ENCODE measurements at regions not wholly inside any gene's neighbourhood (a gene's known extent, or its start where the extent isn't known, plus 50 kb on each side); places are given as distances from the start of the nearest gene placed in this dataset.

- H4K91ac ChIP-seq (ENCODE audit: insufficient read depth, low read depth, low read length), result no peak overlapping the region
- no peak overlapping the region for H3K14ac ChIP-seq (replicated peaks; ENCODE audit: low read depth, low read length)
- ATAC-seq (ENCODE audit: low read depth), result no peak
- ChIA-PET CTCF (no interaction called here), POLR2A (ENCODE audit: unreplicated experiment) (no interaction called here)
- peaks cover 54% of the 10 kb centered on the region for H3K9me3 ChIP-seq (ENCODE audit: control insufficient read depth, insufficient read depth, low read length)
- H3K36me3 ChIP-seq (ENCODE audit: control insufficient read depth, insufficient read depth, low read length), result no peaks in the 10 kb centered on the region
- no peak overlapping the region for H3K27ac ChIP-seq (ENCODE audit: insufficient read depth, low read length)
- H3K27me3 ChIP-seq (ENCODE audit: control insufficient read depth, insufficient read depth, low read length), result no peaks in the 10 kb centered on the region
- H3K4me3 ChIP-seq (ENCODE audit: insufficient read depth, low read depth, low read length), result no peak overlapping the region
- H2BK120ac ChIP-seq (ENCODE audit: low read depth, low read length), result no peak overlapping the region
- no TSS peak for BruUV-seq (replicated peaks)
- no peak overlapping the region for H2AK9ac ChIP-seq (replicated peaks; ENCODE audit: low read depth, low read length, poor library complexity)
- no peak overlapping the region for H4K5ac ChIP-seq (ENCODE audit: low read depth, low read length)
- no peak for DNase-seq
- dilution Hi-C loops (cut with HindIII; ENCODE audit: low sequenced_read_pairs, unreplicated experiment), result no loop called here
- WGBS, 2 experiments (ENCODE audit: extremely low coverage in 2 of 2, insufficient read length in 1 of 2), result 77% methylated on average over 11 of the region's 34 CpGs; no CpG with 5 or more reads in 1 of the 2 experiments
- H2BK5ac ChIP-seq (ENCODE audit: low read depth, low read length, poor library complexity, severe bottlenecking), result no peak overlapping the region
- no peak overlapping the region for H2BK15ac ChIP-seq (ENCODE audit: low read depth, low read length)
- H2AFZ ChIP-seq (replicated peaks; ENCODE audit: low read length, poor library complexity), result no peak overlapping the region
- no peak overlapping the region for H3K4ac ChIP-seq (ENCODE audit: low read depth, low read length)
- H2AK5ac ChIP-seq (ENCODE audit: low read depth, low read length), result no peak overlapping the region
- H3K9me1 ChIP-seq (ENCODE audit: insufficient read depth, low read length), result no peaks in the 10 kb centered on the region
- TF ChIP-seq MAZ (IDR thresholded peaks at IDR 0.05; ENCODE audit: borderline replicate concordance, low read depth, low read length) (no peak), FOS (IDR thresholded peaks at IDR 0.05; ENCODE audit: low read depth, low read length) (no peak), RFX5 (IDR thresholded peaks at IDR 0.05; ENCODE audit: low read depth, low read length) (no peak), MAFK (IDR thresholded peaks at IDR 0.05; ENCODE audit: low read depth, low read length) (no peak), NFE2L2 (IDR thresholded peaks at IDR 0.05; ENCODE audit: low read depth, low read length) (no peak), USF2 (IDR thresholded peaks at IDR 0.05; ENCODE audit: low read depth, low read length) (no peak), CEBPB (IDR thresholded peaks at IDR 0.05; ENCODE audit: low read depth, low read length) (no peak), RCOR1 (IDR thresholded peaks at IDR 0.05; ENCODE audit: insufficient replicate concordance, low read length) (no peak), RAD21 (IDR thresholded peaks at IDR 0.05; ENCODE audit: low read length) (no peak), ELK1 (IDR thresholded peaks at IDR 0.05; ENCODE audit: borderline replicate concordance, low read depth, low read length) (no peak)
- H3K4me2 ChIP-seq (ENCODE audit: low read depth, low read length), result no peak overlapping the region
- no peak overlapping the region for H3K18ac ChIP-seq (ENCODE audit: low read depth, low read length)
- no peak overlapping the region for H3K9ac ChIP-seq (ENCODE audit: low read depth, low read length)
- no peak overlapping the region for H2BK20ac ChIP-seq (ENCODE audit: low read depth, low read length)
- in situ Hi-C loops (cut with MboI; ENCODE audit: low sequenced_read_pairs), result no loop called here
- no peaks in the 10 kb centered on the region for H3K4me1 ChIP-seq (ENCODE audit: control insufficient read depth, insufficient read depth, low read length)
- no peak overlapping the region for H4K8ac ChIP-seq (ENCODE audit: low read depth in 2 of 2, low read length in 2 of 2)
- intact Hi-C loops (cut with micrococcal nuclease), result no loop called here
- H3K79me1 ChIP-seq (ENCODE audit: low read depth in 1 of 2, low read length in 2 of 2), result no peaks in the 10 kb centered on the region
- no peak overlapping the region for H3K23ac ChIP-seq (ENCODE audit: low read depth, low read length)
- H4K20me1 ChIP-seq (ENCODE audit: insufficient read depth, low read length), result no peaks in the 10 kb centered on the region
- no peak overlapping the region for H3K56ac ChIP-seq (ENCODE audit: extremely low read depth, insufficient read depth, low read length)
Measured at GRCh38 chr12:38053655-38054464, 262.7 kb upstream of the ALG10B start.
